GM23338 (cell line): ENCODE measurements at regions not wholly inside any gene's neighbourhood (a gene's known extent, or its start where the extent isn't known, plus 50 kb on each side); places are given as distances from the start of the nearest gene placed in this dataset.

ENCODE experiments used
- CREB1 ChIP-seq: fragments of 250-450 bp; sonication (Bioruptor Pico); IDR thresholded peaks from 2 replicates; pipeline ENCODE4 v1.5.0; 2020; ENCODE audit warnings: low read depth, mild to moderate bottlenecking, moderate library complexity
- CTCF ChIP-seq, 2 experiments: fragments of 200-600 bp in 1 of 2; sonication (generic) in 1 of 2; conservative IDR thresholded peaks; 2 replicates each; pipeline versions ENCODE4 v1.5.1 to v1.6.1; 2016 to 2017; ENCODE audit warnings: antibody characterized with exemption in 2 of 2, low read depth in 2 of 2, mild to moderate bottlenecking in 2 of 2, moderate library complexity in 1 of 2
- ETS1 ChIP-seq: IDR thresholded peaks from 2 replicates; pipeline ENCODE4 v1.6.1; 2016; ENCODE audit warnings: antibody characterized with exemption
- EZH2 ChIP-seq: fragments of 200-600 bp; sonication (generic); IDR thresholded peaks from one replicate; pipeline ENCODE4 v1.8.0; 2017; ENCODE audit warnings: antibody characterized with exemption, mild to moderate bottlenecking, low read depth; ENCODE audit not compliant: unreplicated experiment
- EZH2phosphoT487 ChIP-seq: fragments of 200-600 bp; sonication (generic); IDR thresholded peaks from one replicate; pipeline ENCODE4 v1.8.1; 2018; ENCODE audit warnings: antibody characterized with exemption; ENCODE audit not compliant: unreplicated experiment
- JUNB ChIP-seq: IDR thresholded peaks from one replicate; pipeline ENCODE4 v1.6.1; 2016; ENCODE audit warnings: antibody characterized with exemption; ENCODE audit not compliant: unreplicated experiment
- NANOG ChIP-seq: IDR thresholded peaks from 2 replicates; pipeline ENCODE4 v1.6.1; 2016; ENCODE audit warnings: antibody characterized with exemption, borderline replicate concordance
- POLR2AphosphoS5 ChIP-seq: IDR thresholded peaks from 2 replicates; pipeline ENCODE4 v1.6.1; 2016; ENCODE audit warnings: antibody characterized with exemption, low read depth
- STAT1 ChIP-seq: IDR thresholded peaks from one replicate; pipeline ENCODE4 v1.6.1; 2016; ENCODE audit warnings: antibody characterized with exemption; ENCODE audit not compliant: unreplicated experiment
- ZNF114 ChIP-seq: fragments of 250-450 bp; sonication (Bioruptor Pico); IDR thresholded peaks from 2 replicates; pipeline ENCODE4 v1.5.0; 2020; ENCODE audit warnings: mild to moderate bottlenecking, moderate library complexity
- ZNF331 ChIP-seq: fragments of 250-450 bp; sonication (Bioruptor Pico); IDR thresholded peaks from 2 replicates; pipeline ENCODE4 v1.5.0; 2020; ENCODE audit warnings: low read depth, mild to moderate bottlenecking, moderate library complexity
- TF ChIP-seq, protein P1 (sequence below): IDR thresholded peaks from one replicate; pipeline ENCODE4 v1.6.1; 2018; ENCODE audit warnings: antibody characterized with exemption; ENCODE audit not compliant: unreplicated experiment

DNA sequence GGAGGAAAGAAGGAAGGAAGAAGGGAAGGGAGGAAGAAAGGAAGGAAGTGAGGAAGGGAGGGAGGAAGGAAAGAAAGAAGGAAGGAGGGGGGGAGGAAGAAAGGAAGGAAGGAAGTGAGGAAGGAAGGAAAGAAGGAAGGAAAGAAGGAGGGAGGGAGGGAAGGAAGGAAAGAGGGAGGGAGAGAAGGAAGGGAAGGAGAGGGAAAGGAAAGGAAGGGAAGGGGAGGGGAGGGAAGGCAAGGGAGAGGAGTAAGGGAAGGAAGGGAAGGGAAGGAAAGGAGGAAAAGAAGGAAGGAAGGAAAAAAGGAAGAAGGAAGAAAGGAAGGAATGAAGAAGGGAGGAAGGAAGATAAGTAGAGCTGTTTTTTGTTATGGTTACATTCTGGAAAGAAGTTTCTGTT lies 141.2 kb downstream of the LRRC3B start:
- TF ChIP-seq NANOG (no peak), ETS1 (no peak), POLR2AphosphoS5 (no peak), CTCF (conservative IDR thresholded peaks at IDR 0.05; ENCODE audit: low read depth in 2 of 2) (no peak), EZH2phosphoT487 (no peak), EZH2 (no peak), ZNF114 (CRISPR knock-in tag) (no peak), STAT1 (no peak), CREB1 (CRISPR knock-in tag) (no peak), JUNB (no peak), ZNF331 (CRISPR knock-in tag) (no peak)
- TF ChIP-seq, protein P1, sequence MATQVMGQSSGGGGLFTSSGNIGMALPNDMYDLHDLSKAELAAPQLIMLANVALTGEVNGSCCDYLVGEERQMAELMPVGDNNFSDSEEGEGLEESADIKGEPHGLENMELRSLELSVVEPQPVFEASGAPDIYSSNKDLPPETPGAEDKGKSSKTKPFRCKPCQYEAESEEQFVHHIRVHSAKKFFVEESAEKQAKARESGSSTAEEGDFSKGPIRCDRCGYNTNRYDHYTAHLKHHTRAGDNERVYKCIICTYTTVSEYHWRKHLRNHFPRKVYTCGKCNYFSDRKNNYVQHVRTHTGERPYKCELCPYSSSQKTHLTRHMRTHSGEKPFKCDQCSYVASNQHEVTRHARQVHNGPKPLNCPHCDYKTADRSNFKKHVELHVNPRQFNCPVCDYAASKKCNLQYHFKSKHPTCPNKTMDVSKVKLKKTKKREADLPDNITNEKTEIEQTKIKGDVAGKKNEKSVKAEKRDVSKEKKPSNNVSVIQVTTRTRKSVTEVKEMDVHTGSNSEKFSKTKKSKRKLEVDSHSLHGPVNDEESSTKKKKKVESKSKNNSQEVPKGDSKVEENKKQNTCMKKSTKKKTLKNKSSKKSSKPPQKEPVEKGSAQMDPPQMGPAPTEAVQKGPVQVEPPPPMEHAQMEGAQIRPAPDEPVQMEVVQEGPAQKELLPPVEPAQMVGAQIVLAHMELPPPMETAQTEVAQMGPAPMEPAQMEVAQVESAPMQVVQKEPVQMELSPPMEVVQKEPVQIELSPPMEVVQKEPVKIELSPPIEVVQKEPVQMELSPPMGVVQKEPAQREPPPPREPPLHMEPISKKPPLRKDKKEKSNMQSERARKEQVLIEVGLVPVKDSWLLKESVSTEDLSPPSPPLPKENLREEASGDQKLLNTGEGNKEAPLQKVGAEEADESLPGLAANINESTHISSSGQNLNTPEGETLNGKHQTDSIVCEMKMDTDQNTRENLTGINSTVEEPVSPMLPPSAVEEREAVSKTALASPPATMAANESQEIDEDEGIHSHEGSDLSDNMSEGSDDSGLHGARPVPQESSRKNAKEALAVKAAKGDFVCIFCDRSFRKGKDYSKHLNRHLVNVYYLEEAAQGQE: no peak
